Esophagus muscularis mucosa (tissue), 4 donors: ENCODE measurements at regions not wholly inside any gene's neighbourhood (a gene's known extent, or its start where the extent isn't known, plus 50 kb on each side); places are given as distances from the start of the nearest gene placed in this dataset.

Experiments
- DNase-seq: peaks from one replicate; pipeline ENCODE4 v3.0.0-alpha.2; 2017; ENCODE audit errors: extremely low spot score
- H3K27ac ChIP-seq, 4 donors: fragments of 200-600 bp; sonication (generic); replicated peaks in 1 of 4; 1 replicate in 3 of 4; 2 replicates in 1 of 4; pipeline ENCODE4 v1.5.1; 2016 to 2019; ENCODE audit warnings: mild to moderate bottlenecking in 1 of 4
- H3K27me3 ChIP-seq, 4 donors: fragments of 200-600 bp; sonication (generic); one replicate each; pipeline versions ENCODE4 v1.5.1 to v1.6.0; 2016 to 2019
- H3K36me3 ChIP-seq, 4 donors: fragments of 200-600 bp; sonication (generic); one replicate each; pipeline ENCODE4 v1.5.1; 2016 to 2019
- H3K4me1 ChIP-seq, 4 donors: fragments of 200-600 bp; sonication (generic); one replicate each; pipeline ENCODE4 v1.5.1; 2016 to 2019
- H3K4me3 ChIP-seq, 4 donors: fragments of 200-600 bp; sonication (generic); 1 replicate in 2 of 4; 2 replicates in 2 of 4; pipeline ENCODE4 v1.5.1; 2016 to 2019; ENCODE audit warnings: mild to moderate bottlenecking in 4 of 4, moderate library complexity in 1 of 4
- H3K9me3 ChIP-seq, 4 donors: fragments of 200-600 bp; sonication (generic); 1 replicate in 3 of 4; 2 replicates in 1 of 4; pipeline ENCODE4 v1.5.1; 2016 to 2019
- CTCF ChIP-seq, 3 experiments: fragments of 200-600 bp in 2 of 3; fragments of 450-650 bp in 1 of 3; sonication (generic) in 2 of 3; IDR thresholded peaks; one replicate each; pipeline ENCODE4 v1.5.1; 2017 to 2019; ENCODE audit warnings: antibody characterized with exemption in 3 of 3, mild to moderate bottlenecking in 2 of 3, moderate library complexity in 1 of 3
- EP300 ChIP-seq: sonication (generic); formaldehyde crosslinking; IDR thresholded peaks from one replicate; pipeline ENCODE4 v1.6.1; 2017; ENCODE audit warnings: antibody characterized with exemption
- POLR2A ChIP-seq: fragments of 450-650 bp; IDR thresholded peaks from one replicate; pipeline ENCODE4 v1.6.1; 2017; ENCODE audit warnings: antibody characterized with exemption, moderate library complexity, mild to moderate bottlenecking, low read depth
- POLR2AphosphoS5 ChIP-seq, 2 donors: sonication (generic); formaldehyde crosslinking; IDR thresholded peaks; one replicate each; pipeline ENCODE4 v1.6.1; 2017; ENCODE audit warnings: antibody characterized with exemption in 2 of 2
- WGBS: methylation state at CpG from one replicate; pipeline ENCODE4 v1.1.5; 2018; 5-methylcytosine and 5-hydroxymethylcytosine counted together
- intact Hi-C: fragments of 100-400 bp; cut with DNase I; formaldehyde crosslinking; loops from one replicate; pipeline ENCODE4 v1.15.1; 2023

GRCh38 chr1:78377356-78377928, 113.3 kb upstream of the PTGFR start:
- no peak for DNase-seq
- no peaks in the 10 kb centered on the region for H3K9me3 ChIP-seq
- no peaks in the 10 kb centered on the region for H3K4me1 ChIP-seq
- TF ChIP-seq EP300: no peak
- TF ChIP-seq CTCF (IDR thresholded peaks at IDR 0.05): no peak
- no peak for TF ChIP-seq POLR2AphosphoS5 (IDR thresholded peaks at IDR 0.05)
- no peak for TF ChIP-seq POLR2A
- H3K4me3 ChIP-seq: no peak overlapping the region
- H3K36me3 ChIP-seq: no peaks in the 10 kb centered on the region
- no peaks in the 10 kb centered on the region for H3K27me3 ChIP-seq
- H3K27ac ChIP-seq: no peak overlapping the region
- intact Hi-C loops: no loop called here

DNA sequence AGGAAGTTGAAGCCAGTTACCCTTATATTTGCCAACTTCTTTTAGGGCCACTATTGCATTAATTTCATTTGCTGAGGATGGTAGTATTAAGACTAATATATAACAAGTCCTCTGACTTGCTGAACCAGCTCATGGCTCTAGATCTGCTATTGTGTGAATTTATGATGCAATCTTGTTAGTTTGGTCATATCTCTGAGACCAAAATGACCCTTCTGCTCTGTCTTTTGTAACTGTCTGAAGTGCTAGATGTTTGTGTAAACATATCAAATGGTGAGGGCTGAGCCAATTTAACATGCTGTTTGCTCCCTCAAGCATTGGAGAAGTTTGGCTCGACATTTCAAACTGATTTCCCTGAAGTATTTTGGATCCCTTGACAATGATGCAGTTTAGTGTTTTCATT, 106.9 kb upstream of the PTGFR start:
- Histone ChIP-seq H3K4me1 (peaks cover 0 to 8% (median 0%) of the 10 kb centered on the region in 4 donors), H3K27me3 (no peaks in the 10 kb centered on the region), H3K9me3 (no peaks in the 10 kb centered on the region), H3K4me3 (no peak overlapping the region), H3K36me3 (no peaks in the 10 kb centered on the region), H3K27ac (no peak overlapping the region)
- no peak for TF ChIP-seq EP300
- no peak for TF ChIP-seq POLR2AphosphoS5 (IDR thresholded peaks at IDR 0.05)
- no peak for TF ChIP-seq POLR2A
- TF ChIP-seq CTCF (IDR thresholded peaks at IDR 0.05): no peak
- 33% methylated on average over 1 of the region's 1 CpG for WGBS
- no peak for DNase-seq
- intact Hi-C loops: no loop called here

GRCh38 chr1:78385744-78386462, 104.9 kb upstream of the PTGFR start:
- no peak for DNase-seq
- no peaks in the 10 kb centered on the region for H3K36me3 ChIP-seq
- H3K9me3 ChIP-seq: no peaks in the 10 kb centered on the region
- WGBS: 70% methylated on average over 1 of the region's 1 CpG
- no peak overlapping the region for H3K27ac ChIP-seq
- TF ChIP-seq POLR2A (no peak), CTCF (IDR thresholded peaks at IDR 0.05) (no peak), POLR2AphosphoS5 (IDR thresholded peaks at IDR 0.05) (no peak), EP300 (no peak)
- intact Hi-C loops: no loop called here
- H3K27me3 ChIP-seq: no peaks in the 10 kb centered on the region
- no peak overlapping the region for H3K4me3 ChIP-seq
- peaks cover 0 to 8% (median 0%) of the 10 kb centered on the region in 4 donors for H3K4me1 ChIP-seq

GRCh38 chr1:78387201-78387600, 103.6 kb upstream of the PTGFR start:
- H3K4me1 ChIP-seq: peaks cover 0 to 8% (median 0%) of the 10 kb centered on the region in 4 donors
- TF ChIP-seq CTCF (IDR thresholded peaks at IDR 0.05) (no peak), POLR2AphosphoS5 (IDR thresholded peaks at IDR 0.05) (no peak), EP300 (no peak), POLR2A (no peak)
- no peaks in the 10 kb centered on the region for H3K36me3 ChIP-seq
- no peak overlapping the region for H3K27ac ChIP-seq
- 65% methylated on average over 2 of the region's 2 CpGs for WGBS
- H3K4me3 ChIP-seq: no peak overlapping the region
- no peaks in the 10 kb centered on the region for H3K9me3 ChIP-seq
- no peak for DNase-seq
- H3K27me3 ChIP-seq: no peaks in the 10 kb centered on the region
- intact Hi-C loops: no loop called here
